OCI-LY1 (cell line): ENCODE measurements at regions not wholly inside any gene's neighbourhood (a gene's known extent, or its start where the extent isn't known, plus 50 kb on each side); places are given as distances from the start of the nearest gene placed in this dataset.

Experiments used
- H2AFZ ChIP-seq: fragments of 200-600 bp; sonication (generic), shearing (Covaris generic); 2 replicates; pipeline ENCODE4 v1.6.0; 2014; ENCODE audit warnings: antibody characterized with exemption, mild to moderate bottlenecking, low read length
- H3F3A ChIP-seq: fragments of 200-600 bp; sonication (generic), shearing (Covaris generic); 2 replicates; pipeline ENCODE4 v1.6.0; 2014; ENCODE audit warnings: mild to moderate bottlenecking, antibody characterized with exemption, low read length, moderate library complexity; ENCODE audit not compliant: insufficient read depth
- H3K27ac ChIP-seq: fragments of 200-600 bp; sonication (generic); 2 replicates; pipeline ENCODE4 v1.5.1; 2014; ENCODE audit warnings: low read length, mixed run types, mild to moderate bottlenecking, low read depth; ENCODE audit not compliant: poor library complexity, severe bottlenecking
- H3K27me3 ChIP-seq: fragments of 200-600 bp; sonication (generic); 2 replicates; pipeline ENCODE4 v1.6.0; 2014; ENCODE audit warnings: antibody characterized with exemption, mild to moderate bottlenecking, low read length, moderate library complexity; ENCODE audit not compliant: insufficient read depth
- H3K36me3 ChIP-seq: fragments of 200-600 bp; sonication (generic); 2 replicates; pipeline ENCODE4 v1.6.1; 2014; ENCODE audit warnings: mild to moderate bottlenecking, antibody characterized with exemption, low read length, moderate library complexity, mixed read lengths; ENCODE audit not compliant: insufficient read depth
- H3K4me1 ChIP-seq: fragments of 200-600 bp; sonication (generic); 2 replicates; pipeline ENCODE4 v1.5.1; 2014; ENCODE audit warnings: mild to moderate bottlenecking, low read length, moderate library complexity; ENCODE audit not compliant: insufficient read depth, severe bottlenecking
- H3K4me2 ChIP-seq: fragments of 200-600 bp; sonication (generic), shearing (Covaris generic); 2 replicates; pipeline ENCODE4 v1.6.1; 2014; ENCODE audit warnings: low read length
- H3K4me3 ChIP-seq: fragments of 200-600 bp; sonication (generic); 2 replicates; pipeline ENCODE4 v1.5.1; 2014; ENCODE audit warnings: low read length, low read depth, mild to moderate bottlenecking, mixed read lengths; ENCODE audit not compliant: poor library complexity, severe bottlenecking
- H3K79me2 ChIP-seq: fragments of 200-600 bp; shearing (Covaris generic); 2 replicates; pipeline ENCODE4 v1.6.1; 2016; ENCODE audit warnings: mixed run types, low read length, mixed read lengths; ENCODE audit not compliant: insufficient read depth
- H3K9ac ChIP-seq: fragments of 200-600 bp; sonication (generic), shearing (Covaris generic); 2 replicates; pipeline ENCODE4 v1.6.1; 2014; ENCODE audit warnings: mild to moderate bottlenecking, low read length, mixed read lengths
- H3K9me2 ChIP-seq: fragments of 200-600 bp; sonication (generic), shearing (Covaris generic); 2 replicates; pipeline ENCODE4 v1.6.1; 2014; ENCODE audit warnings: low read depth, mild to moderate bottlenecking, low read length, mixed read lengths
- H3K9me3 ChIP-seq: fragments of 200-600 bp; shearing (Covaris generic); 2 replicates; pipeline ENCODE4 v1.6.1; 2014; ENCODE audit warnings: low read length, mixed read lengths
- H4K20me1 ChIP-seq: fragments of 200-600 bp; sonication (generic), shearing (Covaris generic); 2 replicates; pipeline ENCODE4 v1.6.0; 2016; ENCODE audit warnings: mild to moderate bottlenecking, low read length; ENCODE audit not compliant: insufficient read depth
- CTCF ChIP-seq: fragments of 200-600 bp; sonication (generic), shearing (Covaris generic); IDR thresholded peaks from 2 replicates; pipeline ENCODE4 v1.5.1; 2017; ENCODE audit warnings: mild to moderate bottlenecking, antibody characterized with exemption, low read length, moderate library complexity, mixed read lengths
- EZH2 ChIP-seq: fragments of 200-600 bp; sonication (generic), shearing (Covaris generic); IDR thresholded peaks from 2 replicates; pipeline ENCODE4 v1.8.0; 2017; ENCODE audit warnings: borderline replicate concordance, mixed run types, mild to moderate bottlenecking, antibody characterized with exemption, low read length, moderate library complexity, mixed read lengths

GRCh38 chr20:9958693-9959092 lies 76.1 kb upstream of the ANKEF1 start:
- no peak overlapping the region for H3K27ac ChIP-seq
- no peaks in the 10 kb centered on the region for H4K20me1 ChIP-seq
- no peaks in the 10 kb centered on the region for H3K27me3 ChIP-seq
- TF ChIP-seq CTCF (no peak), EZH2 (no peak)
- no peaks in the 10 kb centered on the region for H3K9me2 ChIP-seq
- H3K9ac ChIP-seq = no peak overlapping the region
- no peak overlapping the region for H2AFZ ChIP-seq
- H3K79me2 ChIP-seq = no peaks in the 10 kb centered on the region
- H3K9me3 ChIP-seq = no peaks in the 10 kb centered on the region
- no peaks in the 10 kb centered on the region for H3K4me1 ChIP-seq
- H3K4me3 ChIP-seq = no peak overlapping the region
- no peaks in the 10 kb centered on the region for H3K36me3 ChIP-seq
- no peaks in the 10 kb centered on the region for H3F3A ChIP-seq
- H3K4me2 ChIP-seq = no peak overlapping the region

- Histone ChIP-seq H3K9me2 (no peaks in the 10 kb centered on the region), H3K4me3 (no peak overlapping the region), H3K27ac (no peak overlapping the region), H3K4me1 (no peaks in the 10 kb centered on the region), H3K9me3 (no peaks in the 10 kb centered on the region), H3K9ac (no peak overlapping the region), H3F3A (no peaks in the 10 kb centered on the region), H4K20me1 (no peaks in the 10 kb centered on the region), H3K27me3 (no peaks in the 10 kb centered on the region), H2AFZ (no peak overlapping the region), H3K79me2 (no peaks in the 10 kb centered on the region), H3K4me2 (no peak overlapping the region), H3K36me3 (no peaks in the 10 kb centered on the region)
- TF ChIP-seq EZH2 = no peak
- TF ChIP-seq CTCF = no peak
These were observed 79.1 kb upstream of the ANKEF1 start for GRCh38 chr20:9955646-9956045.

GRCh38 chr20:9949563-9949962 lies 85.2 kb upstream of the ANKEF1 start:
- H3K9me3 ChIP-seq = no peaks in the 10 kb centered on the region
- no peak overlapping the region for H3K9ac ChIP-seq
- H4K20me1 ChIP-seq = no peaks in the 10 kb centered on the region
- no peaks in the 10 kb centered on the region for H3K4me1 ChIP-seq
- H3K79me2 ChIP-seq = no peaks in the 10 kb centered on the region
- H3F3A ChIP-seq = no peaks in the 10 kb centered on the region
- no peak overlapping the region for H2AFZ ChIP-seq
- no peak overlapping the region for H3K4me3 ChIP-seq
- no peak overlapping the region for H3K27ac ChIP-seq
- no peaks in the 10 kb centered on the region for H3K9me2 ChIP-seq
- TF ChIP-seq EZH2 (no peak), CTCF (no peak)
- no peaks in the 10 kb centered on the region for H3K36me3 ChIP-seq
- no peaks in the 10 kb centered on the region for H3K27me3 ChIP-seq
- H3K4me2 ChIP-seq = no peak overlapping the region
